ENCODE measurements at regions not wholly inside any gene's neighbourhood (a gene's known extent, or its start where the extent isn't known, plus 50 kb on each side); places are given as distances from the start of the nearest gene placed in this dataset.
A peak's percentile ranks its signal among the peaks of the same experiment; 100 is the strongest.

DNA sequence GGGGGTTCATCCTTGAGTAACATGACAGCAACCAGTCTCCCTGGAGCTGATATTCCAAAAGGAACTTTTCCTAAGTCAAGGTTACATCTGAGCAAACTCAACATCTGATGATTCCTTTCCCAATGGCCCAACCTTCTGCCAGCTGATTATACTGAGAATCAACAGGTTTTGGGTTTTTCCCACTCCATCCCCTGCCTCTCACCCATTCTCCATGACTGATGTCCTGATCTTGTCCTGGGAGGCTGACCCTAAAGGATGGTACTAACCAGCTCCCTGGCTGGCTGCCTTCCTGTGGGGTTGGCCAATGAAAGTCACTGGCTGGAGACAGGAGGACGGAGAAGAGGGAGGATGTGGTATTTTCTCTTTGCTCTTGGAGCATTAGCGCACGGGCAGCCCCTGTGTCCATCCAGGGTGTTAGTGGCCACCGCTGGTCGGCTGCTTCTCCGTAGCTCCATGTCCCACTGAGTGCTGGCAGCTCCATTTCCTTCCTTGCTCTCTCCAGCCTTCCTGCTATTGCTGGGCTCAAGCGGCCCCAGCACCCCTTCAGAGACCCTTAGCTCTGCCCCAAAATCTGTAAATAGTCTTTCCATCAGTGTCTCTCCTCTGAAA lies 306.2 kb upstream of the PITRM1 start:
- DNase-seq = no peak

GRCh38 chr10:3478153-3478552 lies 305.6 kb upstream of the PITRM1 start:
- DNase-seq = no peak

GRCh38 chr10:3477683-3478082 lies 305.1 kb upstream of the PITRM1 start:
- DNase-seq = no peak

GRCh38 chr10:3476640-3477448 lies 304.3 kb upstream of the PITRM1 start:
- no peak for DNase-seq

- DNase-seq = no peak
These were observed 303.6 kb upstream of the PITRM1 start for GRCh38 chr10:3476186-3476585.

- no peak for DNase-seq
These were observed 302.8 kb upstream of the PITRM1 start for GRCh38 chr10:3475367-3475766.

DNA sequence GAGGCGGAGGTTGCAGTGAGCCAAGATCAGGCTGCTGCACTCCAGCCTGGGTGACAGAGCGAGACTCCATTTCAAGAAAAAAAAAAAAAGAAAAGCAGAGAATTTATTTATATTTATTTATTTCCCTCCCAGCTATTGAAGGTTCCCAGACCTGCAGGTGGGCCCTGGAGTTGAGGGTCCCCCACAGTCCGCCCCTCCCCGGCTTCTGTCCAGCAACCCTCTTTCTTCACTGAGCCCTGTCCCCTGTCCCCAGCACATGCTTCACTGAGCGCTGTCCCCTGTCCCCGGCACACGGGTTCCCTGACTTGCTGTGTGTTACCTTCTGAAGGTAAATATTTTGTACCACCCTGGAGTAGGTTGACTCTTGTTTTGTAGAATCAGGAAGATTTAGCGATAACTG lies 301.7 kb upstream of the PITRM1 start:
- DNase-seq = no peak

DNA sequence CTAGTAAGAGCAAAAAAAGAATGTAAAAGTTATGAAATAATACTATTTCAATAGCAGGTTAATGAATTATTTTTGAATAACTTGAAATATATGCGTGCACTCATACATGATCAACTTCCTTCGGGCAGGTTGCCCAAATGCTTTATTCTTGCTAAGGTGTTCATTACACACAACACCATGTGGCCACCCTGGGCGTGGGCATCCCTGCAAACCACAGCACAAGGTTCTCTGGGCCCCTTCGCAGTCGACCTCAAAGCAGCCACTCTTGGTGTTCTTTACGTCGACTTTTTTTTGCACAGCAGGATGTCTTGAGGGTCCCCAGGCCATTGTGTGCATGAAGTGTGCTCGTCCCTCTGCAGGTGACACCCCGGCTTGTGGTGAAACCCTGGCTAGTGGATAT lies 300.7 kb upstream of the PITRM1 start:
- DNase-seq = no peak

DNA sequence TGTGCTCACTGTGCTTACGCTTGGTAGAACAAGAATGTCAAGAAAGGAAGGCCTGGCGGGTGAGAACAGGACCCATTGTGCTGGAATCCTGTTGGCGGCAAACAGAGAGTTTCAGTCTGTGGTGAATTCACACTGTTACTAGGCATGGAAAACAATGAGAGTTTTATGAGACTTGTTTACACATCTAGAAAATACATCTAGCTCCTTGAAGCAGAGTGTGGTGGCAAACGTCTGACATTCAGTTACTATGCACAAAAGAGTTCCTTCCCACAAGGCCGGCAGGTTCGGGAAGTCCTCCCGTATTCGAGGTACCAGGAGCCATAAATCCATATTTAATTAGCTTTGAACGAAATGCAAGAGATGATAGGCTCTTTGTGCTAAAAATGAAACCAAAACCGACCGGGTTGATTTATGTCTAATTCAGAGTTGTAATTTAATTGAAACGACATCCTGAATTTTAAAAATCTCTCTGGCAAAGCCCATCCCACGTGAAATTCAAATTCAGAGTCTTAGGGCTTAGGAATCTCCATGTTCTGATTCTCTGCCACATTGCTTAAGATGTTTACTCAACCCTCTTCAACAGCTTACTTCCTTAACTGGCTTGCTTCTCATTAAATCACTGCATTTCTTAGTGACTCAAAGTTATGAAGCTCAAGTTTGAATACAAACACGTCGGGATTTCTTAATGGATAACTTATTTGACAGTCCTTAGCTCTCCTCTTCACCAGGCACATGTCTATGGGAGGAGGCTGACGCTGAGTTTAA lies 299.9 kb upstream of the PITRM1 start:
- no peak for DNase-seq

GRCh38 chr10:3471927-3472286 lies 299.3 kb upstream of the PITRM1 start:
- DNase-seq = no peak

DNA sequence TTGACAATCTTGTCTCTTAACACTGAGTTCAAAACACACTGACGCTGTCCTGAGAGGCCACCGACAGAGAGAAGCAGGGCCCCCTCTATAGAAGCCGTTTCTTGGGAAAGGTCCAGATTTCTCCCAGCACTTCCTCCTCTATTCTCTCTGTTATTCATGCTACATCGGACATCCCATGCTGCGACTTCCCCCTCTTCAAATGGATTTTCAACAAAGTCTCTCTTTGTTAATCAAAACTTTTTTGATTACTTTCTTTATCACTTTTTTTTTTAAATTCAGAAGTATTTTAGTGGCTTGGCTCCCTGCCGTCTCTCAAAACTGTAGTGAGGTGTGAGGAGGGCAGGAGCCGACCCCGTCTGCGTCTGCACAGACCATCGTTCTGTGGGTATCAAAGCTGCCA lies 298.9 kb upstream of the PITRM1 start:
- no peak for DNase-seq

DNA sequence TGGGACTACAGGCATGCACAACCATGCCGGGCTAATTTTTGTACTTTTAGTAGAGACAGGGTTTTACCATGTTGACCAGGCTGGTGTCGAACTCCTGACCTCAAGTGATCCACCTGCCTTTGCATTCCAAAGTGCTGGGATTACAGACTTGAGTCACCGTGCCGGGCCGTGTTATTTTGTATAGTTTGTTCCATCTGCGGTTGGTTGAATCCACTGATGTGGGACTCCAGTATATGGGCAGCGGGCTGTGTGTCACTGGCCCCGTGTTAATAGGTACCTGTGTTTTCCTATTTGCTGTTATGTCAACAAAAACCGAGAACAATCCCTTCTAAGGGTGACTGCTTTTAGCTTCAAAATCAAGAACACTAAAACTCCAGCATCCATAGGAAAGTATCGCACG lies 297.6 kb upstream of the PITRM1 start:
- no peak for DNase-seq

GRCh38 chr10:3469639-3470020 lies 297.0 kb upstream of the PITRM1 start:
- DNase-seq = no peak

GRCh38 chr10:3468919-3469638 lies 296.5 kb upstream of the PITRM1 start:
- DNase-seq = no peak

- peak; percentile 25 for DNase-seq
These were observed 294.7 kb upstream of the PITRM1 start for GRCh38 chr10:3467052-3467951.

DNA sequence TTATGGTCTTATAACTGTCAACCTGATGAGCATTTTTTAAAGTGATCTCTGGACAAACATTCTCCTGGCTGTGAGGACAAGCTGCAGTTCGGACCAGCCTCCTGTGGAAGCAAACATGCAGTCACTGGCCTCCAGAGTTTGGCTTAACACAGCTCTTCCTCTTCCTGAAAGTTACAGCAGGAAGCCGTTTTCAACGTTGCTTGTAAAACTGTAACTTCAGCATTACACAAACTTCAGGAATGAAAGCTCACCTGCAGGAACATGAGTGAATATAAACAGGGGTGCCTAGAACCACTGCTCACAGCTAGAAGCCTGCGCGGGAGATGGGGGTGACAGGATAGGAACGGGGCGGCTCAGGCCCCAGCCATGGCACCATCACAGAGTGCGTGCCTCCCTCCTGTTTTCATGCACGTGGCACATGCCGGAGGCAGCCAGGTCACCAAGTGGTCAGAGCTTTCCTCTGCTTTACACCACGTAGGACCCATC lies 292.9 kb upstream of the PITRM1 start:
- no peak for DNase-seq

DNA sequence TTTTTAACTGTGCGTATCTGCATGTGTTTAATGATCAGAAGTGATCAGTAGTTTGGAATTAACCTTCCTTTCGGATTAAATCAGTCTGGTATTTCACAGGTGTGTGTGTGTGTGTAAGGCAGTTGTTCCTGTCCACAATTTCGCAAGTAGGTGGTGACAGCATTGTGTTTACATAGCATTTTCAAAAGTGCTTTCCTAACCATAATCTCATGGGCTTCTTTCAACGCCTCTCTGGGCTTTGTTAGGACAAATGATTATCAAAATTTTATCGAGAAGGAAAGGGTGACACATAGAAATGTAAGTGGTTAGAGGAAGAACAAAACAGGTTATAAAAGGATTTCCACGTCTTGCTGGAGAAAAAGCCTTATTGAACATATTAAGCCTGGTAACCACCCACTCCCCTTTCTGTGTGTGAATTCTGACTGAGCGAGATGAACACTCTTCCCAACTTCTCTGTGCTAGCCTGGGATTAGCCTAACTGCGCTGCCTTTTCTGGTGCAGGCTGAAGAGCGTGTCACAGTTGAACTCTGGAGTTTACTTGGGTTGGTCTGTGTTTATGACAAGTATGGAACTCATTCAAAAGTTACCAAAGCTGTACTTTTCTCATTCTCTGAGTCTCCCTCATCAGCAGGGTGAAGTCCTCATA lies 292.3 kb upstream of the PITRM1 start:
- DNase-seq = no peak

- DNase-seq = no peak
These were observed 288.0 kb upstream of the PITRM1 start for GRCh38 chr10:3460420-3461128.

DNA sequence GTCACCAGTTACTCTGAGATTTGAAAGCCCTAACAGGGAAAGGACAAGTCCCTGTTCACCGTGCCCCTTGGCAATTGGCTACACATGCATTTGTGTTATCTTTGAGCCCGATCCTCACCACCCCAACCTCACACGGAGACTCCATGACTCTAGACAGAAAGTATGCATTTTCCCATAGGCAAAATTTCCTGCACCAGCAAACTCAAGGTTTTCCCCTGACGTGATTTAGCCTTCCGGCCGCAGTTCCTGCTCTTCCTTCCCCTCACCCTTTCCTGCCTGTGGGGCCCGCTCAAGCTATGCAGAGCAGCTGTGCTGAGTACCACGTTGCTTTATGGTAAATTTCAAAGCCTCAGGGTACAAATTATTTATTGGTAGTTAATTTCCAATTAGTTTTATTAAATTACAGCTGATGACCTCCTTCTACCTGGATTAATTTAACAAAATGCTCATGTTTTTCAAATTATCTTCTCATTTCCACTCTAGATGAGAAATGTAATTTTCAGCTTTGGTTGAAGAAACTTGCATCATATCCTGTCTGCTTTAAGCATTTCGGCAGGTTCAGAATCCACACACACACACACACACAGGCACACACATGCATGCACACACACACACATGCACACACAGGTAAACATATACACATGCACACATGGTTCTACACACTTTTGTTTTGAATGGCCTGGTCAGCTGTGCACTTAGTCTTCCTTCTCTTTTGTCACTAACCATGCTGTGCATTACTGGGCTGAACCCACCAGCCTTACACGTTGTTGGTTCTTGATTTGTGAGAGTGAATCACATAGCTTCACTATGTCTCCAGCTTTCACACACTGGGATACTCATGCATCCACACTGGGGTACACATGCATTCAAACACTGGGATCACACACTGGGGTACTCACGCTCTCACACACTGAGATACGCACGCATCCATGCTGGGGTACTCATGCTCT lies 283.1 kb upstream of the PITRM1 start:
- DNase-seq = peak; percentile 37

All from CD4-positive, alpha-beta T cell treated with Interleukin-17A for 4 hours (primary cell).